GM12878 (cell line): ENCODE measurements at regions not wholly inside any gene's neighbourhood (a gene's known extent, or its start where the extent isn't known, plus 50 kb on each side); places are given as distances from the start of the nearest gene placed in this dataset.

ENCODE experiments used
- ATAC-seq: fragments of 200-7000 bp; cut with Tn5 transposase; 3 replicates; pipeline ENCODE4 v1.9.1; 2020; ENCODE audit warnings: mild to moderate bottlenecking, moderate library complexity
- BruUV-seq: library from RNA; stranded (reverse); fragments of 400-500 nt; replicated peaks from 2 replicates; lab custom pipeline; 2021; lab: Mats Ljungman, UMichigan
- CTCF ChIA-PET: fragments of 300-600 bp; sonication (Branson Sonifier 250); formaldehyde crosslinking; extraction: SDS; loops from one replicate; lab custom pipeline; 2021; ENCODE audit warnings: inconsistent platforms; lab: Yijun Ruan, JAX
- POLR2A ChIA-PET: fragments of 350-600 bp; formaldehyde crosslinking; extraction: SDS; loops from one replicate; lab custom pipeline; 2021; ENCODE audit warnings: inconsistent platforms; lab: Charles Lee
- RAD21 ChIA-PET: fragments of 300-600 bp; sonication (Branson Sonifier 250); formaldehyde crosslinking; loops from one replicate; lab custom pipeline; 2023; ENCODE audit warnings: antibody characterized with exemption; ENCODE audit not compliant: unreplicated experiment; lab: Charles Lee
- SMC1A ChIA-PET: fragments of 300-600 bp; sonication (Branson Sonifier 250); formaldehyde crosslinking; loops from one replicate; lab custom pipeline; 2023; ENCODE audit not compliant: unreplicated experiment, uncharacterized antibody; lab: Charles Lee
- DNase-seq: peaks from one replicate; pipeline ENCODE4 v3.0.0-alpha.2; 2011; ENCODE audit warnings: low read depth, low spot score
- FAIRE-seq: peaks from 3 replicates; lab custom pipeline; 2011; peaks lifted over from hg19 to GRCh38; lab: Jason Lieb, UNC
- H2AFZ ChIP-seq: 2 replicates; pipeline ENCODE4 v1.6.0; 2011; ENCODE audit warnings: low read depth, low read length, control low read depth; ENCODE audit not compliant: control insufficient read depth
- H3K27ac ChIP-seq: 2 replicates; pipeline ENCODE4 v1.5.1; 2011; ENCODE audit warnings: control low read depth; ENCODE audit not compliant: control insufficient read depth, insufficient read depth
- H3K27me3 ChIP-seq, 2 experiments: replicated peaks in 1 of 2; 2 replicates each; pipeline versions ENCODE4 v1.6.0 to v1.6.1; 2011; ENCODE audit warnings: low read length in 1 of 2; ENCODE audit not compliant: control insufficient read depth in 2 of 2, insufficient read depth in 2 of 2
- H3K36me3 ChIP-seq, 2 experiments: 2 replicates each; pipeline ENCODE4 v1.5.1; 2011; ENCODE audit warnings: low read length in 1 of 2; ENCODE audit not compliant: control insufficient read depth in 2 of 2, insufficient read depth in 2 of 2
- H3K4me1 ChIP-seq: 2 replicates; pipeline ENCODE4 v1.6.1; 2011; ENCODE audit warnings: mild to moderate bottlenecking, low read length, moderate library complexity, mixed read lengths; ENCODE audit not compliant: control insufficient read depth, insufficient read depth
- H3K4me2 ChIP-seq: 2 replicates; pipeline ENCODE4 v1.6.0; 2011; ENCODE audit warnings: control low read depth; ENCODE audit not compliant: control insufficient read depth, insufficient read depth
- H3K4me3 ChIP-seq: fragments of 200-600 bp; sonication (generic); 2 replicates; pipeline ENCODE4 v1.5.1; 2016
- H3K79me2 ChIP-seq: 2 replicates; pipeline ENCODE4 v1.6.0; 2011; ENCODE audit warnings: low read length; ENCODE audit not compliant: control insufficient read depth, insufficient read depth
- H3K9ac ChIP-seq: 2 replicates; pipeline ENCODE4 v1.8.0; 2011; ENCODE audit warnings: low read length, control low read depth, mixed read lengths; ENCODE audit not compliant: control insufficient read depth, insufficient read depth
- H3K9me3 ChIP-seq: replicated peaks from 3 replicates; pipeline ENCODE4 v1.5.1; 2011; ENCODE audit warnings: mild to moderate bottlenecking, low read length; ENCODE audit not compliant: control insufficient read depth, insufficient read depth
- H4K20me1 ChIP-seq: 2 replicates; pipeline ENCODE4 v1.6.0; 2011; ENCODE audit not compliant: control insufficient read depth, insufficient read depth
- DPF2 ChIP-seq: fragments of 450-650 bp; IDR thresholded peaks from 2 replicates; pipeline ENCODE4 v1.6.1; 2017; ENCODE audit warnings: mild to moderate bottlenecking
- EZH2 ChIP-seq: IDR thresholded peaks from 2 replicates; pipeline ENCODE4 v1.6.1; 2012; ENCODE audit warnings: low read depth, mild to moderate bottlenecking, control low read depth, inconsistent platforms, low read length, borderline replicate concordance; ENCODE audit not compliant: control insufficient read depth
- FOXK2 ChIP-seq: fragments of 450-650 bp; IDR thresholded peaks from 2 replicates; pipeline ENCODE4 v1.6.1; 2017; ENCODE audit warnings: mild to moderate bottlenecking, moderate library complexity
- HDAC6 ChIP-seq: fragments of 200-600 bp; sonication (generic); IDR thresholded peaks from one replicate; pipeline ENCODE4 v1.8.0; 2017; ENCODE audit warnings: antibody characterized with exemption; ENCODE audit not compliant: unreplicated experiment
- JUND ChIP-seq: IDR thresholded peaks from 2 replicates; pipeline ENCODE4 v1.6.1; 2012; ENCODE audit warnings: low read depth, mild to moderate bottlenecking, low read length, improper control_type of control experiment, moderate library complexity
- MEF2A ChIP-seq: IDR thresholded peaks from 2 replicates; pipeline ENCODE4 v1.6.1; 2011; ENCODE audit warnings: low read depth, mild to moderate bottlenecking, low read length, moderate library complexity; ENCODE audit not compliant: insufficient read depth
- MTA2 ChIP-seq: fragments of 450-650 bp; IDR thresholded peaks from 2 replicates; pipeline ENCODE4 v1.6.1; 2016; ENCODE audit warnings: low read depth, mild to moderate bottlenecking, moderate library complexity
- NR2C2 ChIP-seq: IDR thresholded peaks from 2 replicates; pipeline ENCODE4 v1.6.1; 2011; ENCODE audit warnings: borderline replicate concordance, low read depth; ENCODE audit not compliant: control insufficient read depth, insufficient read length
- WGBS: methylation state at CpG from one replicate; pipeline ENCODE4 v1.1.6; 2016; ENCODE audit warnings: low lambda C conversion rate; ENCODE audit not compliant: insufficient replicate concordance, insufficient coverage; ENCODE audit errors: missing lambda C conversion rate; 5-methylcytosine and 5-hydroxymethylcytosine counted together
- in situ Hi-C: fragments of 300-500 bp; cut with MboI; formaldehyde crosslinking; loops from 9 replicates; pipeline ENCODE4 v1.14.3; 2018; ENCODE audit warnings: mixed read lengths
- intact Hi-C: fragments of 100-400 bp; cut with micrococcal nuclease; formaldehyde crosslinking; loops from one replicate; pipeline ENCODE4 v1.14.2; 2022; ENCODE audit not compliant: unreplicated experiment
- TF ChIP-seq, protein P1 (sequence below): fragments of 450-650 bp; IDR thresholded peaks from 2 replicates; pipeline ENCODE4 v1.6.1; 2016; ENCODE audit warnings: mild to moderate bottlenecking
- TF ChIP-seq, protein P2 (sequence below): fragments of 450-650 bp; IDR thresholded peaks from 2 replicates; pipeline ENCODE4 v1.6.1; 2017; ENCODE audit warnings: mild to moderate bottlenecking, low read depth, inconsistent platforms; ENCODE audit not compliant: poor library complexity, severe bottlenecking

DNA sequence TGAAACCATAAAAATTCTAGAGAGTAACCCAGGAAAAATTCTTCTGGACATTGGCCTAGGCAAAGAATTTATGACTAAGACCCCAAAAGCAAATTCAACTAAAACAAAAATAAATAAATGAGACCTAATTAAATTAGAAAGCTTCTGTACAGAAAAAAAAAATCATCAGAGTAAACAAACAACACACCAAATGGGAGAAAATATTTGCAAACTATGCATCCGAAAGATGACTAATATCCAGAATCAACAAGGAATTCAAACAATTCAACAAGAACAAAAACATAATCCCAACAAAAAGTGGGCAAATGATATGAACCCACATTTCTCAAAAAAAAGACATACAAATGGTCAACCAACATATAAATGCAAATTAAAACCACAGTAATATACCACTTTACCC, 242.6 kb upstream of the CDYL start (continued):
- TF ChIP-seq, protein P1, sequence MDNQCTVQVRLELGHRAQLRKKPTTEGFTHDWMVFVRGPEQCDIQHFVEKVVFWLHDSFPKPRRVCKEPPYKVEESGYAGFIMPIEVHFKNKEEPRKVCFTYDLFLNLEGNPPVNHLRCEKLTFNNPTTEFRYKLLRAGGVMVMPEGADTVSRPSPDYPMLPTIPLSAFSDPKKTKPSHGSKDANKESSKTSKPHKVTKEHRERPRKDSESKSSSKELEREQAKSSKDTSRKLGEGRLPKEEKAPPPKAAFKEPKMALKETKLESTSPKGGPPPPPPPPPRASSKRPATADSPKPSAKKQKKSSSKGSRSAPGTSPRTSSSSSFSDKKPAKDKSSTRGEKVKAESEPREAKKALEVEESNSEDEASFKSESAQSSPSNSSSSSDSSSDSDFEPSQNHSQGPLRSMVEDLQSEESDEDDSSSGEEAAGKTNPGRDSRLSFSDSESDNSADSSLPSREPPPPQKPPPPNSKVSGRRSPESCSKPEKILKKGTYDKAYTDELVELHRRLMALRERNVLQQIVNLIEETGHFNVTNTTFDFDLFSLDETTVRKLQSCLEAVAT, result no peak
- no peak for TF ChIP-seq MTA2
- TF ChIP-seq DPF2, result no peak
- TF ChIP-seq, protein P2, sequence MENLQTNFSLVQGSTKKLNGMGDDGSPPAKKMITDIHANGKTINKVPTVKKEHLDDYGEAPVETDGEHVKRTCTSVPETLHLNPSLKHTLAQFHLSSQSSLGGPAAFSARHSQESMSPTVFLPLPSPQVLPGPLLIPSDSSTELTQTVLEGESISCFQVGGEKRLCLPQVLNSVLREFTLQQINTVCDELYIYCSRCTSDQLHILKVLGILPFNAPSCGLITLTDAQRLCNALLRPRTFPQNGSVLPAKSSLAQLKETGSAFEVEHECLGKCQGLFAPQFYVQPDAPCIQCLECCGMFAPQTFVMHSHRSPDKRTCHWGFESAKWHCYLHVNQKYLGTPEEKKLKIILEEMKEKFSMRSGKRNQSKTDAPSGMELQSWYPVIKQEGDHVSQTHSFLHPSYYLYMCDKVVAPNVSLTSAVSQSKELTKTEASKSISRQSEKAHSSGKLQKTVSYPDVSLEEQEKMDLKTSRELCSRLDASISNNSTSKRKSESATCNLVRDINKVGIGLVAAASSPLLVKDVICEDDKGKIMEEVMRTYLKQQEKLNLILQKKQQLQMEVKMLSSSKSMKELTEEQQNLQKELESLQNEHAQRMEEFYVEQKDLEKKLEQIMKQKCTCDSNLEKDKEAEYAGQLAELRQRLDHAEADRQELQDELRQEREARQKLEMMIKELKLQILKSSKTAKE, result no peak
- TF ChIP-seq HDAC6, result no peak
- TF ChIP-seq MEF2A, result no peak
- no peak for TF ChIP-seq JUND
- TF ChIP-seq FOXK2, result no peak
- TF ChIP-seq, all 136 proteins: peak for 0

DNA sequence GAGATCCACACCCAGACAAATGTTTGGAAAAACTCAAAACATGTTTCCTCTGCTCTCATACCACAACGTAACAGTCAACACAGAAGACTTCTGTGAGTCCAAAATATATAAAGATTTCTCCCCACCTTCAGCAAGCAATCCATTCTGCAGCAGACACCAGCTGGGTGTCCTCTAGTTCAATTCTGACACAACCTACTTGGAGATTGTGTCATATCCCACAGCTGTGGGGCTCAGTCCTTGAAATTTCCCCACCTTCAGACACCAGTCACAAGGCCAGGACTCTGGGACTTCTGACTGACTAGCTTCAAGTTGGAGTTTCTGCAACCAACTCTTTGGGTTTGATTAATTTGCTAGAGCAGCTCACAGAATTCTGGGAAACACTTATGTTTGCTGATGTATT, 244.8 kb upstream of the CDYL start:
- in situ Hi-C loops, result no loop called here
- H3K9ac ChIP-seq, result no peak overlapping the region
- H4K20me1 ChIP-seq, result no peaks in the 10 kb centered on the region
- no peak overlapping the region for H2AFZ ChIP-seq
- ChIA-PET RAD21 (no interaction called here), SMC1A (no interaction called here), POLR2A (no interaction called here), CTCF (no interaction called here)
- ATAC-seq (no peak), DNase-seq (no peak), FAIRE-seq (no peak)
- no peak overlapping the region for H3K4me2 ChIP-seq
- H3K4me1 ChIP-seq, result no peaks in the 10 kb centered on the region
- H3K27ac ChIP-seq, result no peak overlapping the region
- no peaks in the 10 kb centered on the region; the same call in 2 of the 3 replicates for H3K9me3 ChIP-seq
- H3K4me3 ChIP-seq, result no peak overlapping the region
- no peaks in the 10 kb centered on the region for H3K79me2 ChIP-seq
- intact Hi-C loops, result no loop called here
- 0% methylated on average over 1 of the region's 1 CpG for WGBS
- no peak for TF ChIP-seq EZH2
- no peak for TF ChIP-seq NR2C2
- H3K27me3 ChIP-seq, result no peaks in the 10 kb centered on the region
- H3K36me3 ChIP-seq, result no peaks in the 10 kb centered on the region
- BruUV-seq, result no TSS peak
